OCI-LY3 (cell line): ENCODE measurements at regions not wholly inside any gene's neighbourhood (a gene's known extent, or its start where the extent isn't known, plus 50 kb on each side); places are given as distances from the start of the nearest gene placed in this dataset.

ENCODE experiments used
- H2AFZ ChIP-seq: fragments of 200-600, 300-600 bp; shearing (Covaris generic); 2 replicates; pipeline ENCODE4 v1.6.0; 2014; ENCODE audit warnings: antibody characterized with exemption, low read depth, low read length
- H3K27ac ChIP-seq: fragments of 200-600, 300-600 bp; sonication (generic); 2 replicates; pipeline ENCODE4 v1.5.1; 2014; ENCODE audit warnings: mild to moderate bottlenecking, low read length, moderate library complexity, mixed read lengths
- H3K27me3 ChIP-seq: fragments of 200-600, 300-600 bp; sonication (generic); 2 replicates; pipeline ENCODE4 v1.6.1; 2014; ENCODE audit warnings: low read depth, low read length, mixed read lengths
- H3K36me3 ChIP-seq: fragments of 200-600, 300-600 bp; sonication (generic); replicated peaks from 2 replicates; pipeline ENCODE3; 2014; ENCODE audit warnings: low read depth, low read length, mixed read lengths
- H3K4me1 ChIP-seq: fragments of 300-600, 200-600 bp; sonication (generic); 2 replicates; pipeline ENCODE4 v1.6.1; 2014; ENCODE audit warnings: low read length, mixed read lengths
- H3K4me2 ChIP-seq: fragments of 200-600, 300-600 bp; sonication (generic); 2 replicates; pipeline ENCODE4 v1.6.1; 2014; ENCODE audit warnings: low read length, mixed read lengths
- H3K4me3 ChIP-seq: fragments of 300-600, 200-600 bp; sonication (generic); 2 replicates; pipeline ENCODE4 v1.5.1; 2014; ENCODE audit warnings: antibody characterized with exemption, mild to moderate bottlenecking, low read length, moderate library complexity
- H3K79me2 ChIP-seq: fragments of 300-600, 200-600 bp; shearing (Covaris generic); 2 replicates; pipeline ENCODE4 v1.6.1; 2014; ENCODE audit warnings: mild to moderate bottlenecking, low read length, mixed read lengths
- H3K9ac ChIP-seq: fragments of 300-600, 200-600 bp; shearing (Covaris generic); 2 replicates; pipeline ENCODE4 v1.6.0; 2014; ENCODE audit warnings: mild to moderate bottlenecking, low read length, moderate library complexity
- H3K9me3 ChIP-seq: fragments of 200-600, 300-600 bp; shearing (Covaris generic); 2 replicates; pipeline ENCODE4 v1.6.1; 2014; ENCODE audit warnings: low read length, mixed read lengths; ENCODE audit not compliant: insufficient read depth
- H4K20me1 ChIP-seq: fragments of 200-600, 300-600 bp; sonication (generic); 2 replicates; pipeline ENCODE4 v1.6.1; 2016; ENCODE audit warnings: low read length, mixed read lengths; ENCODE audit not compliant: insufficient read depth
- EZH2phosphoT487 ChIP-seq: fragments of 200-600 bp; shearing (Covaris generic); IDR thresholded peaks from 2 replicates; pipeline ENCODE4 v1.6.1; 2018; ENCODE audit warnings: antibody characterized with exemption, mixed run types, low read depth
- TF ChIP-seq, protein P1 (sequence below): fragments of 200-600, 300-600 bp; sonication (generic); IDR thresholded peaks from 2 replicates; pipeline ENCODE4 v1.5.1; 2014; ENCODE audit warnings: antibody characterized with exemption, low read length, low read depth

DNA sequence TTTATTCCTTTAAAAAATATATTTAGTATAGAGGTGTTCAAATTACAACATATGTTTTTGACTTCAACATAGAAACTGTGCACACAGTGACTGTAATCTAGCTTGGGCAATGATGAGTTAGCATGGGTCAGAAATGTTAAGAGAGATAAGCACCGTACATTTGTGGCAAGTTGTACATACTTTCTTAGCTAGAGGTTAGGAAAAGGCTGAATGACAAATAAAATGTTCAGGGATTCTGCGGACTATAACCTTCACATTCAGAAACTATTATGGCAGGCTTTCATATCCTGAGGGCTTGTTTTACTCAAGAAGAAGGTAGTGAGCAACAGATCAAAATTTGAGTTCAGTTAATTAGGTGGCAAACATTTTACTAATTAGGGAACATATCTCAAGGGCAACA, 379.7 kb upstream of the EPHA6 start:
- H3K4me3 ChIP-seq = no peak overlapping the region
- H3K9me3 ChIP-seq = no peaks in the 10 kb centered on the region
- H3K4me2 ChIP-seq = no peak overlapping the region
- H3K79me2 ChIP-seq = no peaks in the 10 kb centered on the region
- H4K20me1 ChIP-seq = no peaks in the 10 kb centered on the region
- H2AFZ ChIP-seq = no peak overlapping the region
- no peak overlapping the region for H3K27ac ChIP-seq
- no peaks in the 10 kb centered on the region for H3K36me3 ChIP-seq
- no peaks in the 10 kb centered on the region for H3K27me3 ChIP-seq
- TF ChIP-seq, protein P1, sequence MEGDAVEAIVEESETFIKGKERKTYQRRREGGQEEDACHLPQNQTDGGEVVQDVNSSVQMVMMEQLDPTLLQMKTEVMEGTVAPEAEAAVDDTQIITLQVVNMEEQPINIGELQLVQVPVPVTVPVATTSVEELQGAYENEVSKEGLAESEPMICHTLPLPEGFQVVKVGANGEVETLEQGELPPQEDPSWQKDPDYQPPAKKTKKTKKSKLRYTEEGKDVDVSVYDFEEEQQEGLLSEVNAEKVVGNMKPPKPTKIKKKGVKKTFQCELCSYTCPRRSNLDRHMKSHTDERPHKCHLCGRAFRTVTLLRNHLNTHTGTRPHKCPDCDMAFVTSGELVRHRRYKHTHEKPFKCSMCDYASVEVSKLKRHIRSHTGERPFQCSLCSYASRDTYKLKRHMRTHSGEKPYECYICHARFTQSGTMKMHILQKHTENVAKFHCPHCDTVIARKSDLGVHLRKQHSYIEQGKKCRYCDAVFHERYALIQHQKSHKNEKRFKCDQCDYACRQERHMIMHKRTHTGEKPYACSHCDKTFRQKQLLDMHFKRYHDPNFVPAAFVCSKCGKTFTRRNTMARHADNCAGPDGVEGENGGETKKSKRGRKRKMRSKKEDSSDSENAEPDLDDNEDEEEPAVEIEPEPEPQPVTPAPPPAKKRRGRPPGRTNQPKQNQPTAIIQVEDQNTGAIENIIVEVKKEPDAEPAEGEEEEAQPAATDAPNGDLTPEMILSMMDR = no peak
- no peak for TF ChIP-seq EZH2phosphoT487
- no peaks in the 10 kb centered on the region for H3K4me1 ChIP-seq
- H3K9ac ChIP-seq = no peak overlapping the region

GRCh38 chr3:96449346-96449745, 365.0 kb upstream of the EPHA6 start:
- H3K27ac ChIP-seq = no peak overlapping the region
- H2AFZ ChIP-seq = no peak overlapping the region
- H3K9ac ChIP-seq = no peak overlapping the region
- H3K4me3 ChIP-seq = no peak overlapping the region
- no peaks in the 10 kb centered on the region for H4K20me1 ChIP-seq
- no peaks in the 10 kb centered on the region for H3K9me3 ChIP-seq
- no peaks in the 10 kb centered on the region for H3K36me3 ChIP-seq
- no peaks in the 10 kb centered on the region for H3K27me3 ChIP-seq
- TF ChIP-seq, protein P1 = no peak
- TF ChIP-seq EZH2phosphoT487 = no peak
- no peaks in the 10 kb centered on the region for H3K4me1 ChIP-seq
- no peak overlapping the region for H3K4me2 ChIP-seq
- H3K79me2 ChIP-seq = no peaks in the 10 kb centered on the region

DNA sequence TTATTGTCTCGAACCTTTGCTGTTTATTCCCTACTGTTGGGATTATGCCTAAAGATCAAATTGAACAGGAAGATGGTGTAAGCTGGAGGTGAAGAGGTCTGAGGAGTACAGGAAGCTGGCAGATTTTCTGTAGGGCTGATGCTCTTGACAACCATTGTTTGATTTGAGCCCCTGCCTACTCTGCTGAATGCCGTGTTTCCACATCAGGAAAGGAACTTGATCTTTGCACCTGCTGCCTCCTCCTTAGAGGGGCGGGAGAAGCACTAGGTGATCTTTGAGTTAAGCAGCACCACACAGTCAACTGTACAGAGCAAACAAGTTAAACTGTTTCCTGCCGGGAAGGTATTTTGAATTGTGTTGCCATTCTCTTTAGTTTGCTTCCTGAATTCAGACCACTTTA, 364.6 kb upstream of the EPHA6 start:
- no peaks in the 10 kb centered on the region for H3K36me3 ChIP-seq
- H3K27me3 ChIP-seq = no peaks in the 10 kb centered on the region
- H2AFZ ChIP-seq = no peak overlapping the region
- no peaks in the 10 kb centered on the region for H4K20me1 ChIP-seq
- H3K4me1 ChIP-seq = no peaks in the 10 kb centered on the region
- no peak overlapping the region for H3K4me3 ChIP-seq
- H3K9ac ChIP-seq = no peak overlapping the region
- no peaks in the 10 kb centered on the region for H3K79me2 ChIP-seq
- no peak overlapping the region for H3K27ac ChIP-seq
- no peak overlapping the region for H3K4me2 ChIP-seq
- TF ChIP-seq, protein P1 = no peak
- no peak for TF ChIP-seq EZH2phosphoT487
- H3K9me3 ChIP-seq = no peaks in the 10 kb centered on the region

- no peaks in the 10 kb centered on the region for H4K20me1 ChIP-seq
- TF ChIP-seq, protein P1 = no peak
- no peak for TF ChIP-seq EZH2phosphoT487
- H3K27me3 ChIP-seq = no peaks in the 10 kb centered on the region
- H3K4me2 ChIP-seq = no peak overlapping the region
- no peaks in the 10 kb centered on the region for H3K36me3 ChIP-seq
- H3K9ac ChIP-seq = no peak overlapping the region
- H3K4me1 ChIP-seq = no peaks in the 10 kb centered on the region
- no peak overlapping the region for H3K27ac ChIP-seq
- no peaks in the 10 kb centered on the region for H3K9me3 ChIP-seq
- no peak overlapping the region for H3K4me3 ChIP-seq
- H3K79me2 ChIP-seq = no peaks in the 10 kb centered on the region
- no peak overlapping the region for H2AFZ ChIP-seq
These were observed 363.7 kb upstream of the EPHA6 start for GRCh38 chr3:96450699-96451098.
